Endothelial cell of umbilical vein (primary cell): ENCODE measurements at regions not wholly inside any gene's neighbourhood (a gene's known extent, or its start where the extent isn't known, plus 50 kb on each side); places are given as distances from the start of the nearest gene placed in this dataset.

ENCODE experiments used
- BruUV-seq: library from RNA; stranded (reverse); fragments of 400-500 nt; replicated peaks from 2 replicates; lab custom pipeline; 2021; lab: Mats Ljungman, UMichigan
- CTCF ChIA-PET: fragments of 300-600, 350-600 bp; sonication (Branson Sonifier 250); formaldehyde crosslinking; loops from one replicate; lab custom pipeline; 2021; ENCODE audit warnings: antibody characterized with exemption, inconsistent platforms; lab: Charles Lee
- POLR2A ChIA-PET: fragments of 300-600, 350-600 bp; sonication (Branson Sonifier 250); formaldehyde crosslinking; loops from one replicate; lab custom pipeline; 2021; ENCODE audit warnings: antibody characterized with exemption, inconsistent platforms; lab: Charles Lee
- DNase-seq: peaks from one replicate; pipeline ENCODE4 v3.0.0-alpha.2; 2011; ENCODE audit warnings: low read depth, low spot score
- FAIRE-seq: peaks from 2 replicates; lab custom pipeline; 2011; peaks lifted over from hg19 to GRCh38; lab: Jason Lieb, UNC
- H2AFZ ChIP-seq: 2 replicates; pipeline ENCODE4 v1.6.0; 2012; ENCODE audit warnings: low read depth, low read length, control low read depth, inconsistent platforms
- H3K27ac ChIP-seq: 2 replicates; pipeline ENCODE4 v1.5.1; 2011; ENCODE audit warnings: low read depth, mild to moderate bottlenecking, control low read depth, low read length, moderate library complexity; ENCODE audit not compliant: insufficient read depth
- H3K27me3 ChIP-seq, 2 experiments: 2 replicates each; pipeline versions ENCODE4 v1.6.0 to v1.6.1; 2011; ENCODE audit warnings: low read length in 2 of 2, mixed read lengths in 1 of 2; ENCODE audit not compliant: control insufficient read depth in 2 of 2, insufficient read depth in 2 of 2
- H3K36me3 ChIP-seq, 2 experiments: 2 replicates in 1 of 2; 3 replicates in 1 of 2; pipeline ENCODE4 v1.5.1; 2011; ENCODE audit warnings: low read length in 2 of 2, mild to moderate bottlenecking in 1 of 2, moderate library complexity in 1 of 2; ENCODE audit not compliant: control insufficient read depth in 2 of 2, insufficient read depth in 2 of 2; ENCODE audit errors: extremely low read depth in 1 of 2
- H3K4me1 ChIP-seq: 3 replicates; pipeline ENCODE4 v1.5.1; 2011; ENCODE audit warnings: mild to moderate bottlenecking, low read length; ENCODE audit not compliant: control insufficient read depth, insufficient read depth; ENCODE audit errors: extremely low read depth
- H3K4me2 ChIP-seq: 2 replicates; pipeline ENCODE4 v1.6.1; 2011; ENCODE audit warnings: low read length, control low read depth, mixed read lengths; ENCODE audit not compliant: insufficient read depth
- H3K4me3 ChIP-seq, 3 experiments: fragments of 200-600 bp in 1 of 3; sonication (generic), shearing (Covaris generic) in 1 of 3; replicated peaks in 1 of 3; 2 replicates each; pipeline ENCODE4 v1.5.1; 2011 to 2016; ENCODE audit warnings: control low read depth in 3 of 3, low read length in 3 of 3, mild to moderate bottlenecking in 2 of 3, inconsistent platforms in 1 of 3, low read depth in 1 of 3, moderate library complexity in 1 of 3; ENCODE audit not compliant: insufficient read depth in 1 of 3
- H3K79me2 ChIP-seq: 2 replicates; pipeline ENCODE4 v1.6.0; 2012; ENCODE audit warnings: low read length, inconsistent platforms; ENCODE audit not compliant: control insufficient read depth, insufficient read depth
- H3K9ac ChIP-seq: replicated peaks from 2 replicates; pipeline ENCODE3; 2011; ENCODE audit warnings: low read length, control low read depth; ENCODE audit not compliant: insufficient read depth; ENCODE audit errors: extremely low read depth
- H3K9me1 ChIP-seq: replicated peaks from 3 replicates; pipeline ENCODE4 v1.6.0; 2011; ENCODE audit warnings: mild to moderate bottlenecking, low read length; ENCODE audit not compliant: control insufficient read depth, insufficient read depth; ENCODE audit errors: extremely low read depth
- H3K9me3 ChIP-seq: replicated peaks from 2 replicates; pipeline ENCODE4 v1.5.1; 2012; ENCODE audit warnings: low read length, inconsistent platforms; ENCODE audit not compliant: control insufficient read depth, insufficient read depth
- H4K20me1 ChIP-seq: replicated peaks from 2 replicates; pipeline ENCODE3; 2011; ENCODE audit warnings: mild to moderate bottlenecking, low read length; ENCODE audit not compliant: control insufficient read depth, insufficient read depth; ENCODE audit errors: extremely low read depth
- CTCF ChIP-seq, 2 donors: IDR thresholded peaks; 1 replicate in 1 of 2; 2 replicates in 1 of 2; pipeline ENCODE4 v1.5.1; 2011; ENCODE audit warnings: low read length in 2 of 2, mild to moderate bottlenecking in 2 of 2, moderate library complexity in 2 of 2, control low read depth in 1 of 2, inconsistent platforms in 1 of 2, low read depth in 1 of 2; ENCODE audit not compliant: insufficient read depth in 1 of 2; ENCODE audit errors: extremely low read depth in 1 of 2
- GATA2 ChIP-seq: IDR thresholded peaks from 2 replicates; pipeline ENCODE4 v1.7.0; 2011; ENCODE audit warnings: low read depth, mild to moderate bottlenecking, moderate library complexity, mixed read lengths, low read length; ENCODE audit not compliant: insufficient read length, insufficient read depth
- JUN ChIP-seq: IDR thresholded peaks from 2 replicates; pipeline ENCODE4 v1.6.1; 2011; ENCODE audit warnings: borderline replicate concordance, low read depth; ENCODE audit not compliant: insufficient read length, insufficient read depth
- MAX ChIP-seq: IDR thresholded peaks from 2 replicates; pipeline ENCODE4 v1.6.1; 2011; ENCODE audit not compliant: insufficient read depth, insufficient read length
- MYC ChIP-seq: IDR thresholded peaks from one replicate; pipeline ENCODE4 v1.6.1; 2011; ENCODE audit warnings: mild to moderate bottlenecking, low read depth, low read length
- POLR2A ChIP-seq: IDR thresholded peaks from 2 replicates; pipeline ENCODE4 v1.6.1; 2012; ENCODE audit warnings: low read depth, mild to moderate bottlenecking, control low read depth, low read length
- POLR2AphosphoS5 ChIP-seq: IDR thresholded peaks from 2 replicates; pipeline ENCODE4 v1.6.1; 2012; ENCODE audit warnings: low read depth, mild to moderate bottlenecking, control low read depth, low read length, moderate library complexity; ENCODE audit not compliant: insufficient read depth
- dilution Hi-C: fragments of 300-500 bp; cut with MboI; formaldehyde crosslinking; loops from one replicate; pipeline ENCODE4 v1.15.0; 2019; ENCODE audit warnings: low sequenced_read_pairs; ENCODE audit not compliant: extremely low pct_ligation_motif_present
- intact Hi-C: fragments of 100-400 bp; cut with micrococcal nuclease; formaldehyde crosslinking; loops from one replicate; pipeline ENCODE4 v1.10.0; 2022

GRCh38 chr1:82560566-82560965, 759.8 kb downstream of the ADGRL2 start:
- no peaks in the 10 kb centered on the region for H3K79me2 ChIP-seq
- TF ChIP-seq GATA2 = no peak
- no peak for TF ChIP-seq POLR2A
- no peak for TF ChIP-seq MAX
- no peak for TF ChIP-seq CTCF (IDR thresholded peaks at IDR 0.05; ENCODE audit: extremely low read depth in 1 of 2, insufficient read depth in 1 of 2, low read depth in 1 of 2, low read length in 2 of 2)
- TF ChIP-seq POLR2AphosphoS5 = no peak
- TF ChIP-seq JUN = no peak
- no peak for TF ChIP-seq MYC
- DNase-seq = no peak
- H3K27ac ChIP-seq = no peak overlapping the region
- no peaks in the 10 kb centered on the region for H3K36me3 ChIP-seq
- H3K9me1 ChIP-seq = no peaks in the 10 kb centered on the region
- H3K9me3 ChIP-seq = no peaks in the 10 kb centered on the region
- intact Hi-C loops (loop anchor here (10.0 kb wide), 1 partner anchor 246 kb away; no protein-coding TSS in a partner anchor), dilution Hi-C loops (no loop called here)
- FAIRE-seq = no peak
- no peaks in the 10 kb centered on the region for H3K27me3 ChIP-seq
- no peak overlapping the region for H3K4me2 ChIP-seq
- no TSS peak for BruUV-seq
- no peak overlapping the region for H3K4me3 ChIP-seq
- CTCF ChIA-PET = interaction anchor here (0.8 to 1.8 kb wide), 4 partner anchors 12 to 135 kb away, joined by 3 to 4 read pairs (median 3); no protein-coding TSS in a partner anchor
- POLR2A ChIA-PET = no interaction called here
- H3K9ac ChIP-seq = no peak overlapping the region
- H2AFZ ChIP-seq = no peak overlapping the region
- H4K20me1 ChIP-seq = no peaks in the 10 kb centered on the region
- peaks cover 11% of the 10 kb centered on the region for H3K4me1 ChIP-seq
